WI38 (cell line): ENCODE measurements at regions not wholly inside any gene's neighbourhood (a gene's known extent, or its start where the extent isn't known, plus 50 kb on each side); places are given as distances from the start of the nearest gene placed in this dataset.
"Not testable (repeated sequence)": the region's sequence is repeated elsewhere in the genome, so short reads cannot be mapped to it uniquely, and the experiment has no call there.

Experiments
- H3K4me3 ChIP-seq: 2 replicates; pipeline ENCODE4 v1.5.1; 2011; ENCODE audit warnings: low read depth, mild to moderate bottlenecking, control low read depth, low read length
- CTCF ChIP-seq: IDR thresholded peaks from 2 replicates; pipeline ENCODE4 v1.5.1; 2012; ENCODE audit warnings: low read depth, mild to moderate bottlenecking, control low read depth, low read length

- TF ChIP-seq CTCF: no peak
- H3K4me3 ChIP-seq: no peak overlapping the region
Measured at GRCh38 chr1:177425199-177425598, 254.4 kb downstream of the BRINP2 start.

- TF ChIP-seq CTCF: no peak
- no peak overlapping the region for H3K4me3 ChIP-seq
Measured at GRCh38 chr1:177424744-177425143, 254.0 kb downstream of the BRINP2 start.

- no peak for TF ChIP-seq CTCF
- no peak overlapping the region for H3K4me3 ChIP-seq
Measured at GRCh38 chr1:177423090-177423489, 252.3 kb downstream of the BRINP2 start.

- no peak for TF ChIP-seq CTCF
- no peak overlapping the region for H3K4me3 ChIP-seq
Measured at GRCh38 chr1:177413982-177414596, 243.3 kb downstream of the BRINP2 start.

- no peak overlapping the region for H3K4me3 ChIP-seq
- TF ChIP-seq CTCF: no peak
Measured at GRCh38 chr1:177411381-177411780, 240.6 kb downstream of the BRINP2 start.

- no peak for TF ChIP-seq CTCF
- H3K4me3 ChIP-seq: no peak overlapping the region
Measured at GRCh38 chr1:177410179-177410766, 239.5 kb downstream of the BRINP2 start.

GRCh38 chr1:177406323-177406722 is 235.6 kb downstream of the BRINP2 start:
- not testable (repeated sequence) for H3K4me3 ChIP-seq

GRCh38 chr1:177392336-177392735 is 221.6 kb downstream of the BRINP2 start:
- H3K4me3 ChIP-seq: no peak overlapping the region
- TF ChIP-seq CTCF: no peak
